HG02642 (cell line): ENCODE measurements at regions not wholly inside any gene's neighbourhood (a gene's known extent, or its start where the extent isn't known, plus 50 kb on each side); places are given as distances from the start of the nearest gene placed in this dataset.

Experiments
- ATAC-seq: cut with Tn5 transposase; IDR thresholded peaks from one replicate; pipeline ENCODE4 v1.9.1; 2021; ENCODE audit warnings: mild to moderate bottlenecking; ENCODE audit not compliant: unreplicated experiment, poor library complexity

DNA sequence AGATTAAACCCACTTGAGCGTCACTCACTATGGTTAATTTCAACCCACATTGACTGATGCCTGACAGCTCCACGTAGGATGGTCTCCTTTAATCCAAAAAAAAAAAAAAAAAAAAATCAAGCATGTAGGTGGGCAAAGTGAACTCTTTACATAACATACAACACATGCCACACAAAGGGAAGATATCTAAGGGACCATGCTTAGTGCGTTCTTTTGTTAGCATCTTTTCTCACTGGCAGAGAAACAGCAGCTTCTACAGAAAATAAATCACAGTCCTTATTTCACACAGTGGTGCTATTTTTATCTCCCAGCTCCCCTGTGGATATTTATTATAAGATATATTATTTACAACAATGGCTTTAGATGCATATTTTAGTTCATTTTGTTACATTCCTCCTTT lies 652.0 kb upstream of the CELF2 start:
- ATAC-seq: no peak

- no peak for ATAC-seq
Measured at GRCh38 chr10:10366836-10367235, 650.8 kb upstream of the CELF2 start.

DNA sequence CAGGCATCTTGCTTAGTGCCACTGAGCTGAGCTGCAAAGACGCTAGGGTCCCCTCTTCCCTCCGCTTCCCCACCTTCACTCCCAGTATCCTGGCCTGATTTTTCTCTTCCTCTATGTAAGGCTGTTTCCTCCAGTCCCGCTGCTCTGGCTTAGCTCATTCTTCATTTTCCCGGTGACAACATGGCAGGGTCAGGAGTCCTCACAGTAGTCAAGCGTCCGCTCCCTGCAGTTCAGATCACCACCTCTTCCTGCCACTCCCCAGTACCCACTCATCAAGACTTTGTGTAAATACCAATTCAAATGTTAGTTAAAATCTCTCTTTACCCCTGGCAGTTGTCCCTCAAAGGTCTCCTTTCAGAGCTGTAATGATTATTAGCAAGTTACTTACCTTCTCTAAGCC lies 650.4 kb upstream of the CELF2 start:
- no peak for ATAC-seq

DNA sequence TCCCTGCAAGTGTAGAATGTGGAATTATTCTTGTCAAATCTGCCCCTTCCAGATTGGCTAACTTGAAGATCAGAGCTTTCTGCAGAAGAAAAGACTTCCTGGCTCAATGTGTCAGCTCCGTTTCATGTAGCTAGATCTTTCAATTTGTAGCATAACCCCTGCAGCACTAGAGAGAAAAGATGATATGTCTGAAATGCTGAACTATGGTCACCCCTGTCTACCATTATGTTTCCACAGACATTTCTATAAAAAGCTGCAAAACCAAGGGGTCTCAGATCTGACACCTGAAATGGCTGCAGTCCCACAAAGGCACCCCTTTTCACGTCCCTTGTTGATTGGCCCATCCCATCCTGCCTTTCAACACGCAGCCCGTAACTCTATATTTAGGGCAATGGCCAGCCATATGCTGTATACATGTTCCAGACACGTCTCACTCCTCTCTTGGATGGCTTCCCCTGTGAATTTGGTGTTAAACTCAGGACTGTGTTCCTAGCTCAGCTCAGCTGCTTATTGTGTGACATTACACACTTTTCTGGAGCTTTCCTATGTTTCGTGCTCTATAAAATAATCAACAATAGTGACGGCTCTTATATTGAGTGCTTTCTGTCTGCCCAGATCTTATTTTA lies 648.6 kb upstream of the CELF2 start:
- no peak for ATAC-seq

GRCh38 chr10:10385831-10386230 lies 631.8 kb upstream of the CELF2 start:
- no peak for ATAC-seq

DNA sequence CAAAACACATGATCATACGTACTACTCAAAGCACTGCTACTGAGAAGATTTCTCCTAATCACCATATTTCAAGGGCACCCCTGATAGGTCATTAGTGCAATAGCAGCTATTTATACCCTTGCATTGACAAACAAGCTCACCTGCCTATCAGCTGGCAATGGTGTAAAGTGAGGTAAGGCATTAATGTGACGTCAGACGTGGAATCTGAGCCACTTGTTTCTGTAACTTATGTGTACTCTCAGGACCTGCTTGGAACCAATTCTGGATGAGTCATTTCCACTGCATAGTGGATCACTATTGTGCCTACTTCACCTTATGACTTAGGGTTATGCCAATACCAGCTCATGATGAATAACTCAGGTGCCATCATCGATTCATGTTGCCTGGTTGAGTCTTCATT lies 628.5 kb upstream of the CELF2 start:
- ATAC-seq: no peak

DNA sequence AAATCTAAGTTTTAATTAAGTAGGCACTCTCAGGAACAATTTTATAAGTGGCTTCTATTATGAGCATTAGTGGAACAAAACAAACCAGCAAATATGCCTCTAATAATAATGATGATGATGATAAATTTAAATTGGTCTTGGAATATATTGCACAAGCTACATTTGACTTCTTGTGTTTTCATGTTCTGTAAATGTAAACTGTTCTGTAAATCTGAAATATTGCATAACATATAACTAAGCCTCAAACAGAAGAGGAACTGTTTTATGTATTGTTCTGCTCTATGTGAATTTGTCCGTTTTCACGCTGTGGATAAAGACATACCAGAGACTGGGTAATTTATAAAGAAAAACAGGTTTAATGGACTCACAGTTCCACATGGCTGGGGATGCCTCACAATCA lies 625.2 kb upstream of the CELF2 start:
- no peak for ATAC-seq

GRCh38 chr10:10394933-10395658 lies 622.6 kb upstream of the CELF2 start:
- ATAC-seq: no peak

DNA sequence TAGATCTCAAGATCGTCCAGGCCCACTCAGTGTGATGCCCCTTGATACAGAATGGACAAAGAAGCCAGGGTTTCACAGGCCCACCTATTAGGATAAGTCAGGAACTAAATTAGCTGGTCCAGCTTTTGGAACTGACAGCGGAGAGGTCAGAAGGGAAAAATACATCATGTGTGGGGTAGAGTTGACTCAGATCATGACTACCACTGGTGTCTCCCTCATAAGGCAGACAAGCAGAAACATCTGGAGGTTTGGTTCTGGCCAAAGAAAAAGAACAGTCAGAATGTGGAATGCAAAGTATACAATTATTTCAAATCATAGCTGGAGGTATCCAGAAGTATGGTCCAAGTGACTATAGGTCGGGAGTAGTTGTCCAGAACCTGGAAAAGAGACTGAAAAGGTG lies 621.1 kb upstream of the CELF2 start:
- ATAC-seq: no peak

GRCh38 chr10:10397906-10398305 lies 619.8 kb upstream of the CELF2 start:
- ATAC-seq: no peak

DNA sequence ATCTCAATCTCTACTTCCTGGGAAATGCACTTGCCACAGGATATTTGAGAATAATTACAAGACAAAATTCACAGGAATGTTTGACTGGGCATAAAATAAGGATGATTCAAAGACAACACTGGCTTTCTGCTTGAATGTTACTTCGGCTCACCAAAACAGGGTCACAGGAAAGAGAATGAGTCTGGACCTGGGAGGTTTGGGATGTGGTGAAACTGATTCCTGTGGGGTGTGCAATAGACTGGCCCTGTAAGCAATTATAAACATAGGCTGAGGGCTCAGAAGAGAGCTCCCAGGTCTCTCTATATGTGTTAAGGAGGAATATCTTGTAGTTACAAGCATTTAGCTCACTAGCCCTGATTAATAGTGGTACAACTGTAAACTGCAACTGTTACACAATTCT lies 613.9 kb upstream of the CELF2 start:
- ATAC-seq: no peak

- no peak for ATAC-seq
Measured at GRCh38 chr10:10417671-10418070, 600.0 kb upstream of the CELF2 start.

GRCh38 chr10:10418387-10418786 lies 599.3 kb upstream of the CELF2 start:
- peak; percentile 92 for ATAC-seq

DNA sequence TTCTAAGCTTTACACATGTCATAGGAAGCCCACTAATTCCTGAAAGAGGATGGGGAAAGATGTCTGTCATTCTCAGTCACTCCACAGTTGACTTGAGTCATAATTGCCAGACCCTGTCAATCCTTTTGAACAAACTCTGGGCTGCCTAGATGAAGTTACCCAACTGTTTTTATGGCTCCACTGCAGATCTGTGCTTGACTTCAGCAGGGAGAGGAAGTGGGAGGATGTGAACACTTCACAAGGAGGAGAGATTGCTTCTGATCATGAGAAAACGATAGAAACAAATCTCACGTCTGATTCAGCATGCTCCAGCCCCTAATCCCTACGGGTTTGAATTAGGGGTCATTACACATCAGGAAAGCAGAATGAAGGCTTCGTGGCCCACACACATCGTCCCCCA lies 596.6 kb upstream of the CELF2 start:
- ATAC-seq: no peak

GRCh38 chr10:10431422-10432066 lies 586.1 kb upstream of the CELF2 start:
- ATAC-seq: no peak

GRCh38 chr10:10432296-10433035 lies 585.2 kb upstream of the CELF2 start:
- no peak for ATAC-seq

GRCh38 chr10:10434312-10434711 lies 583.4 kb upstream of the CELF2 start:
- no peak for ATAC-seq

- no peak for ATAC-seq
Measured at GRCh38 chr10:10437886-10438285, 579.8 kb upstream of the CELF2 start.

DNA sequence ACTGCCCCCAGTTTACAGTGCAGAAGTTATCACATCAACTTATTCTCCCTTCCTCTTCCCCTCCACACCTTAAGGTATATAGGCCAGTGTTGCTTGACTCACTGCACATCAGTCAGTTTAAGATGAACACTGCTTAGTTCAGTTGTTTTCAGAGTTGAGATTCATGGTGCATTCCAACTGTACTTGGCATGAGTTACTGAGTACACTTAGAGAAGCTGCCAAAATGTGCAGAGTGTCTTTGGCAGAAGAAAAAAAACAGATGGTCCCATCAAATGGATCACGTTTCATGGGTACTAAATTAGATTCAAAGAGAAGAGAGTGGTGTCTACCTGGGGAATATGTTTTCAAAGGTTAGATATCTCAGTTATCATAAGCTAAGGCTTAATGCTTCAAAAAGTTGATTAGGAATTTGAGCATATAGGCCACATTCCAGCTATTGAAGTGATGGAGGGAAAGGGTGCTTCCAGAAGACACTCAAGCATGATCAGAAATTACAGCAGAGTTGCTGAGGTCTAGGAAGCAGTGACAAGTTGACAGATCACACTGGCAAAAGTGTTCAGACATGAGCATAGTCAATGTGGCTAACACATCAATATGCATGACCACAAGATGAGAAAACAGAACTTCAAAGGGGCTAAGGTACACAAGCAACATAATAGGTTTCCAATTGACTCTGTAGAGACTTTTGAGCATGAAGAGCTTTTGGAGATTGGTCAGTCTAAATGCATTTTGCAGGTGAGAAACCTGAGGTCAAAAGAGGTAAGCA lies 579.2 kb upstream of the CELF2 start:
- no peak for ATAC-seq

GRCh38 chr10:10456856-10457255 lies 560.8 kb upstream of the CELF2 start:
- no peak for ATAC-seq
